K562 (cell line): ENCODE measurements at regions not wholly inside any gene's neighbourhood (a gene's known extent, or its start where the extent isn't known, plus 50 kb on each side); places are given as distances from the start of the nearest gene placed in this dataset.

Experiments used
- CTCF ChIP-seq, 3 experiments: IDR thresholded peaks in 2 of 3; conservative IDR thresholded peaks in 1 of 3; 2 replicates each; pipeline ENCODE4 v1.5.1; 2011 to 2012; ENCODE audit warnings: low read length in 3 of 3, mild to moderate bottlenecking in 3 of 3, control low read depth in 2 of 3, improper control_type of control experiment in 1 of 3, inconsistent platforms in 1 of 3, low read depth in 1 of 3, mixed read lengths in 1 of 3, moderate library complexity in 1 of 3; ENCODE audit not compliant: insufficient read depth in 2 of 3
- E4F1 ChIP-seq: fragments of 250-450 bp; sonication (Bioruptor Pico); IDR thresholded peaks from 2 replicates; pipeline ENCODE4 v1.5.0; 2021; ENCODE audit warnings: mild to moderate bottlenecking, borderline replicate concordance
- EHMT2 ChIP-seq: fragments of 450-650 bp; IDR thresholded peaks from 2 replicates; pipeline ENCODE4 v1.6.1; 2018; ENCODE audit warnings: antibody characterized with exemption
- FOXM1 ChIP-seq, 2 experiments: fragments of 450-650 bp in 1 of 2; sonication (generic) in 1 of 2; formaldehyde crosslinking in 1 of 2; IDR thresholded peaks; 2 replicates each; pipeline versions ENCODE4 v1.6.1 to v1.9.0; 2017 to 2022; ENCODE audit warnings: low read depth in 2 of 2, mild to moderate bottlenecking in 2 of 2, missing genetic modification reagents in 1 of 2, moderate library complexity in 1 of 2
- TFAP4 ChIP-seq: sonication (generic); formaldehyde crosslinking; IDR thresholded peaks from 2 replicates; pipeline ENCODE4 v1.8.0; 2022; ENCODE audit warnings: missing genetic modification reagents, mild to moderate bottlenecking, moderate library complexity, borderline replicate concordance
- UBTF ChIP-seq, 2 experiments: IDR thresholded peaks; 2 replicates each; pipeline ENCODE4 v1.6.1; 2012; ENCODE audit warnings: improper control_type of control experiment in 2 of 2, low read depth in 2 of 2, low read length in 2 of 2, borderline replicate concordance in 1 of 2
- ZNF76 ChIP-seq: fragments of 250-450 bp; sonication (Bioruptor Pico); IDR thresholded peaks from 2 replicates; pipeline ENCODE4 v1.4.0; 2020; ENCODE audit warnings: mild to moderate bottlenecking, moderate library complexity, borderline replicate concordance
- TF ChIP-seq, protein P1 (sequence below): sonication (generic); formaldehyde crosslinking; IDR thresholded peaks from 2 replicates; pipeline ENCODE4 v1.8.1; 2022; ENCODE audit warnings: missing genetic modification reagents
- TF ChIP-seq, protein P2 (sequence below): fragments of 450-650 bp; IDR thresholded peaks from 2 replicates; pipeline ENCODE4 v1.6.1; 2016
- TF ChIP-seq, protein P3 (sequence below): sonication (generic); formaldehyde crosslinking; IDR thresholded peaks from 2 replicates; pipeline ENCODE4 v1.8.0; 2022; ENCODE audit warnings: mild to moderate bottlenecking, missing genetic modification reagents

DNA sequence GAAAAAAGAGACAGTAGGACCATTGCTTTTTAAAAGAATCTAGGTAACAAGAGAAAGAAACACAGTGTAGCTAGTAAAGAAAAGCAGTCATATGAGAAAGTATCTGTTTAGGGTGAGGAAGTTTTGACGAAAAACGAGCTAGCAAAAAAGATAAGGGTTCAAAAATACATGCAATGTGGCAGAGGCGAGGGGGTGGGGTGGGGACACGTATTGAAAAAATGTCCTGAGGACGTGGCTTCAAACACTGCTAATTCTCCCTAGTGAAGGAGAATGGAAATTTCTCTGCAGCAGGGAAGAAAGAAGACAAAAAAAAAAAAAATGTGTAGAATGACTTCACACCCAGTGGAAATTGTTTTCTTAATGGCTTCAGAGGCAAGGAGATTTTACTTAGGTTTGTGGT lies 856.4 kb upstream of the INTU start (continued):
- TF ChIP-seq, protein P1, sequence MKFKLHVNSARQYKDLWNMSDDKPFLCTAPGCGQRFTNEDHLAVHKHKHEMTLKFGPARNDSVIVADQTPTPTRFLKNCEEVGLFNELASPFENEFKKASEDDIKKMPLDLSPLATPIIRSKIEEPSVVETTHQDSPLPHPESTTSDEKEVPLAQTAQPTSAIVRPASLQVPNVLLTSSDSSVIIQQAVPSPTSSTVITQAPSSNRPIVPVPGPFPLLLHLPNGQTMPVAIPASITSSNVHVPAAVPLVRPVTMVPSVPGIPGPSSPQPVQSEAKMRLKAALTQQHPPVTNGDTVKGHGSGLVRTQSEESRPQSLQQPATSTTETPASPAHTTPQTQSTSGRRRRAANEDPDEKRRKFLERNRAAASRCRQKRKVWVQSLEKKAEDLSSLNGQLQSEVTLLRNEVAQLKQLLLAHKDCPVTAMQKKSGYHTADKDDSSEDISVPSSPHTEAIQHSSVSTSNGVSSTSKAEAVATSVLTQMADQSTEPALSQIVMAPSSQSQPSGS (CRISPR knock-in tag) = no peak
- no peak for TF ChIP-seq EHMT2
- no peak for TF ChIP-seq E4F1
- no peak for TF ChIP-seq CTCF (IDR thresholded peaks at IDR 0.05 in 2 of 3, conservative IDR thresholded peaks at IDR 0.05 in 1 of 3; ENCODE audit: insufficient read depth in 2 of 3, low read depth in 1 of 3, low read length in 3 of 3)
- no peak; the same call in 1 of the 2 replicates for TF ChIP-seq FOXM1 (IDR thresholded peaks at IDR 0.05; ENCODE audit: low read depth)
- TF ChIP-seq FOXM1 (CRISPR knock-in tag; IDR thresholded peaks at IDR 0.05; ENCODE audit: low read depth) = no peak
- no peak for TF ChIP-seq ZNF76 (CRISPR knock-in tag)
- TF ChIP-seq UBTF (IDR thresholded peaks at IDR 0.05; ENCODE audit: borderline replicate concordance in 1 of 2, low read depth in 2 of 2, low read length in 2 of 2) = no peak
- TF ChIP-seq, protein P2, sequence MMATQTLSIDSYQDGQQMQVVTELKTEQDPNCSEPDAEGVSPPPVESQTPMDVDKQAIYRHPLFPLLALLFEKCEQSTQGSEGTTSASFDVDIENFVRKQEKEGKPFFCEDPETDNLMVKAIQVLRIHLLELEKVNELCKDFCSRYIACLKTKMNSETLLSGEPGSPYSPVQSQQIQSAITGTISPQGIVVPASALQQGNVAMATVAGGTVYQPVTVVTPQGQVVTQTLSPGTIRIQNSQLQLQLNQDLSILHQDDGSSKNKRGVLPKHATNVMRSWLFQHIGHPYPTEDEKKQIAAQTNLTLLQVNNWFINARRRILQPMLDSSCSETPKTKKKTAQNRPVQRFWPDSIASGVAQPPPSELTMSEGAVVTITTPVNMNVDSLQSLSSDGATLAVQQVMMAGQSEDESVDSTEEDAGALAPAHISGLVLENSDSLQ = no peak
- no peak for TF ChIP-seq TFAP4
- TF ChIP-seq, protein P3, sequence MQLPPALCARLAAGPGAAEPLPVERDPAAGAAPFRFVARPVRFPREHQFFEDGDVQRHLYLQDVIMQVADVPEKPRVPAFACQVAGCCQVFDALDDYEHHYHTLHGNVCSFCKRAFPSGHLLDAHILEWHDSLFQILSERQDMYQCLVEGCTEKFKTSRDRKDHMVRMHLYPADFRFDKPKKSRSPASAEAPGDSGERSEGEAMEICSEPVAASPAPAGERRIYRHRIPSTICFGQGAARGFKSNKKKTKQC = no peak
